Uterus (tissue), 2 donors: ENCODE measurements at regions not wholly inside any gene's neighbourhood (a gene's known extent, or its start where the extent isn't known, plus 50 kb on each side); places are given as distances from the start of the nearest gene placed in this dataset.

Experiments
- POLR2A ChIP-seq, 2 donors: fragments of 450-650 bp; IDR thresholded peaks; one replicate each; pipeline ENCODE4 v1.6.1; 2016; ENCODE audit warnings: antibody characterized with exemption in 2 of 2, mild to moderate bottlenecking in 1 of 2, moderate library complexity in 1 of 2
- TF ChIP-seq, protein P1 (sequence below), 4 experiments: fragments of 200-600 bp in 2 of 4; fragments of 450-650 bp in 2 of 4; sonication (generic) in 2 of 4; IDR thresholded peaks; one replicate each; pipeline ENCODE4 v1.5.1; 2016 to 2019; ENCODE audit warnings: antibody characterized with exemption in 4 of 4, mild to moderate bottlenecking in 2 of 4, moderate library complexity in 1 of 4

DNA sequence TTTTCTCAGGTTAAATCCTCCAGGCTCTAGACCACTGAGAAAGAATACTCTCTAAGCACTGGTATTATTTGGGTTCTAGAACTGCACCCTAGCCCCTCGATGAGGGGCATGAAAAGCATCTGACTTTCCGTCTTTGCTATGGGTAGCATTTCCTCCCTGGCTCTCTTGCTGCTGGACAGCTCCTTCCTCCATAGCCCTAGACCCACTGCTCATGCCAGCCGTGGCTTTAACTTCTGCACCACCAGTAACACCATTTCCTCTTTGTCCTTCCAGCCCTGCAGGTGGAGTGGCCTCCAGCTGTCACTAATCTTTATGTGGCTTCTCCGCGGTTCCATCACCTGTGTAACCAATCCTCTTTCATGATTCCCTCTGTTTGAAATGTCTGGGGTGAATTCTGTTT, 194.9 kb downstream of the SCP2D1 start:
- TF ChIP-seq, protein P1, sequence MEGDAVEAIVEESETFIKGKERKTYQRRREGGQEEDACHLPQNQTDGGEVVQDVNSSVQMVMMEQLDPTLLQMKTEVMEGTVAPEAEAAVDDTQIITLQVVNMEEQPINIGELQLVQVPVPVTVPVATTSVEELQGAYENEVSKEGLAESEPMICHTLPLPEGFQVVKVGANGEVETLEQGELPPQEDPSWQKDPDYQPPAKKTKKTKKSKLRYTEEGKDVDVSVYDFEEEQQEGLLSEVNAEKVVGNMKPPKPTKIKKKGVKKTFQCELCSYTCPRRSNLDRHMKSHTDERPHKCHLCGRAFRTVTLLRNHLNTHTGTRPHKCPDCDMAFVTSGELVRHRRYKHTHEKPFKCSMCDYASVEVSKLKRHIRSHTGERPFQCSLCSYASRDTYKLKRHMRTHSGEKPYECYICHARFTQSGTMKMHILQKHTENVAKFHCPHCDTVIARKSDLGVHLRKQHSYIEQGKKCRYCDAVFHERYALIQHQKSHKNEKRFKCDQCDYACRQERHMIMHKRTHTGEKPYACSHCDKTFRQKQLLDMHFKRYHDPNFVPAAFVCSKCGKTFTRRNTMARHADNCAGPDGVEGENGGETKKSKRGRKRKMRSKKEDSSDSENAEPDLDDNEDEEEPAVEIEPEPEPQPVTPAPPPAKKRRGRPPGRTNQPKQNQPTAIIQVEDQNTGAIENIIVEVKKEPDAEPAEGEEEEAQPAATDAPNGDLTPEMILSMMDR (IDR thresholded peaks at IDR 0.05) = no peak
- TF ChIP-seq POLR2A (IDR thresholded peaks at IDR 0.05) = no peak
